Tibial nerve (tissue), 4 donors: ENCODE measurements at regions not wholly inside any gene's neighbourhood (a gene's known extent, or its start where the extent isn't known, plus 50 kb on each side); places are given as distances from the start of the nearest gene placed in this dataset.

Experiments used
- DNase-seq, 2 donors: peaks; one replicate each; pipeline ENCODE4 v3.0.0-alpha.2; 2019; ENCODE audit warnings: low spot score in 2 of 2
- H3K27ac ChIP-seq, 4 donors: fragments of 200-600 bp; sonication (generic) in 3 of 4; one replicate each; pipeline ENCODE4 v1.5.1; 2017 to 2019; ENCODE audit warnings: mild to moderate bottlenecking in 1 of 4
- H3K27me3 ChIP-seq, 2 donors: fragments of 200-600 bp; sonication (generic) in 1 of 2; one replicate each; pipeline versions ENCODE4 v1.5.1 to v1.6.0; 2017 to 2019
- H3K36me3 ChIP-seq, 3 donors: fragments of 200-600 bp; sonication (generic); one replicate each; pipeline ENCODE4 v1.5.1; 2018 to 2019
- H3K4me1 ChIP-seq, 4 donors: fragments of 200-600 bp; sonication (generic) in 3 of 4; one replicate each; pipeline ENCODE4 v1.5.1; 2017 to 2019
- H3K4me3 ChIP-seq, 4 donors: fragments of 200-600 bp; sonication (generic) in 3 of 4; one replicate each; pipeline ENCODE4 v1.5.1; 2017 to 2019; ENCODE audit warnings: mild to moderate bottlenecking in 1 of 4, moderate library complexity in 1 of 4
- H3K9me3 ChIP-seq, 4 donors: fragments of 200-600 bp; sonication (generic) in 3 of 4; one replicate each; pipeline ENCODE4 v1.5.1; 2017 to 2019
- EP300 ChIP-seq, 2 donors: sonication (generic); formaldehyde crosslinking; IDR thresholded peaks; one replicate each; pipeline ENCODE4 v1.6.1; 2017; ENCODE audit warnings: antibody characterized with exemption in 2 of 2, mild to moderate bottlenecking in 1 of 2
- POLR2A ChIP-seq, 2 donors: fragments of 450-650 bp; IDR thresholded peaks; one replicate each; pipeline ENCODE4 v1.6.1; 2017; ENCODE audit warnings: antibody characterized with exemption in 2 of 2, mild to moderate bottlenecking in 2 of 2, moderate library complexity in 2 of 2
- WGBS, 2 donors: methylation state at CpG; one replicate each; pipeline ENCODE4 v1.1.5; 2018; 5-methylcytosine and 5-hydroxymethylcytosine counted together
- TF ChIP-seq, protein P1 (sequence below), 5 experiments: fragments of 200-600 bp in 3 of 5; fragments of 450-650 bp in 2 of 5; sonication (generic) in 3 of 5; IDR thresholded peaks; one replicate each; pipeline ENCODE4 v1.5.1; 2016 to 2019; ENCODE audit warnings: antibody characterized with exemption in 5 of 5, mild to moderate bottlenecking in 3 of 5, moderate library complexity in 2 of 5

GRCh38 chr2:15700131-15700530 is 108.5 kb downstream of the DDX1 start:
- TF ChIP-seq, protein P1, sequence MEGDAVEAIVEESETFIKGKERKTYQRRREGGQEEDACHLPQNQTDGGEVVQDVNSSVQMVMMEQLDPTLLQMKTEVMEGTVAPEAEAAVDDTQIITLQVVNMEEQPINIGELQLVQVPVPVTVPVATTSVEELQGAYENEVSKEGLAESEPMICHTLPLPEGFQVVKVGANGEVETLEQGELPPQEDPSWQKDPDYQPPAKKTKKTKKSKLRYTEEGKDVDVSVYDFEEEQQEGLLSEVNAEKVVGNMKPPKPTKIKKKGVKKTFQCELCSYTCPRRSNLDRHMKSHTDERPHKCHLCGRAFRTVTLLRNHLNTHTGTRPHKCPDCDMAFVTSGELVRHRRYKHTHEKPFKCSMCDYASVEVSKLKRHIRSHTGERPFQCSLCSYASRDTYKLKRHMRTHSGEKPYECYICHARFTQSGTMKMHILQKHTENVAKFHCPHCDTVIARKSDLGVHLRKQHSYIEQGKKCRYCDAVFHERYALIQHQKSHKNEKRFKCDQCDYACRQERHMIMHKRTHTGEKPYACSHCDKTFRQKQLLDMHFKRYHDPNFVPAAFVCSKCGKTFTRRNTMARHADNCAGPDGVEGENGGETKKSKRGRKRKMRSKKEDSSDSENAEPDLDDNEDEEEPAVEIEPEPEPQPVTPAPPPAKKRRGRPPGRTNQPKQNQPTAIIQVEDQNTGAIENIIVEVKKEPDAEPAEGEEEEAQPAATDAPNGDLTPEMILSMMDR (IDR thresholded peaks at IDR 0.05): no peak
- no peak for TF ChIP-seq EP300 (IDR thresholded peaks at IDR 0.05)
- TF ChIP-seq POLR2A (IDR thresholded peaks at IDR 0.05): no peak
- Histone ChIP-seq H3K4me1 (peaks cover 0 to 18% (median 0%) of the 10 kb centered on the region in 4 donors), H3K4me3 (no peak overlapping the region), H3K27ac (no peak overlapping the region), H3K36me3 (no peaks in the 10 kb centered on the region), H3K9me3 (no peaks in the 10 kb centered on the region), H3K27me3 (no peaks in the 10 kb centered on the region)
- 94 to 97% methylated on average over 2 of the region's 2 CpGs for WGBS, 2 donors
- no peak for DNase-seq

DNA sequence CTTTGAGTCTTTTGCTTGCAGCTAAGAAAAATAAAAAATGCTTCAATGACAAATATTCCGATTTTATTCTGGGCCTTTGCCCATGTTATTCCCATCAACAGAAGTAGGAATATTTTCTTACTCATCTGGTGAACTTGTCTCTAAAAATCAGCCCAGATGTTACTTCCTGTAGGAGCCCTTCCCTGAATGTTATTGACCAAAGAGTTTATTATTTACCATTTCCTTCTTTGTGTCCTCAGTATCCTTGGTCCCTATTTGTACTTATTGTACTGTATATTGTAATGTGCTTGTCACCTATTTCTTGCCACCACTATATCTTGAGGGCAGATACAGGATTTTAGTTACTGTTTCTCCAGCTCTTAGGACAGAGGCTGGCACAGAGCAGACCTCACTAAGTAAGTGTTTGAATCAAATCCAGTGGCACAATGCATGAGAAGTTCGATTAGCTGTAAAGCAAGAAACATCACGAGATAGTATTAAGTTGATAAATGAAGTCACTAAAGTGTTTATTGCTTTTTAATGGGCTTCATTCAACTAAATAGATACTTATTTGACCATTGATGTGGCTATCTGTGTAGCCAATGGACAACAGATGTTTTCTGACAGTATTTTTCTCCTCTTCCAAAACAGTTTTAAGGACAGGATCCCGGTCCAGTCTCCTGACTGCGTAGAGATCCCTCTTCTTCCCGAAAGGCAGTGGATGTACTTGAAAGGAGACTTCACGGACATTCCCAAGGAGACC is 109.1 kb downstream of the DDX1 start:
- H3K27ac ChIP-seq: no peak overlapping the region
- no peaks in the 10 kb centered on the region for H3K9me3 ChIP-seq
- no peak for TF ChIP-seq POLR2A (IDR thresholded peaks at IDR 0.05)
- no peak for TF ChIP-seq EP300 (IDR thresholded peaks at IDR 0.05)
- TF ChIP-seq, protein P1 (IDR thresholded peaks at IDR 0.05): no peak
- H3K4me3 ChIP-seq: no peak overlapping the region
- no peak for DNase-seq
- H3K4me1 ChIP-seq: peaks cover 0 to 19% (median 0%) of the 10 kb centered on the region in 4 donors
- no peaks in the 10 kb centered on the region for H3K27me3 ChIP-seq
- H3K36me3 ChIP-seq: no peaks in the 10 kb centered on the region
- WGBS, 2 donors: 76 to 77% methylated on average over 7 of the region's 7 CpGs

GRCh38 chr2:15701341-15701907 is 109.8 kb downstream of the DDX1 start:
- Histone ChIP-seq H3K36me3 (no peaks in the 10 kb centered on the region), H3K27ac (no peak overlapping the region), H3K27me3 (no peaks in the 10 kb centered on the region), H3K4me1 (peaks cover 0 to 19% (median 0%) of the 10 kb centered on the region in 4 donors), H3K9me3 (no peaks in the 10 kb centered on the region), H3K4me3 (no peak overlapping the region)
- WGBS, 2 donors: 78 to 83% methylated on average over 11 of the region's 11 CpGs
- TF ChIP-seq, protein P1 (IDR thresholded peaks at IDR 0.05): no peak
- TF ChIP-seq EP300 (IDR thresholded peaks at IDR 0.05) (no peak), POLR2A (IDR thresholded peaks at IDR 0.05) (no peak)
- no peak for DNase-seq

DNA sequence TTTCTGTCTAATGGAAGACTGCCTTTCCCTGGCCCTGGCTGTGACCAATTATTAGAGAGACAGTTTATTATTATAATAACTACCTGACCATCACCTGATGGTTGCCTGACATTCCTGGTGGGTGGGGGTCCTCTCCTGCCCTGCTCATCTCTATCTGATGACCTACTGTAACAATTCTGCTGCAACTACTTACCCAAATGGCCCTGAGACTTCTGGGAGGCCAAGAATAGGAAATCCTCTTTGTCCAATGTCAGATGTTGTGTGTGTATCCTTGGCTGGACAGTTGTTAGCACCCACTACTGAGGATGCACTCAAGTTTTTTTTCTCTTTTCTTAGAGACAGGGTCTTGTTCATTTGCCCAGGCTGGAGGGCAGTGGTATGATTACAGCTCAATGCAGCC is 110.3 kb downstream of the DDX1 start:
- no peak for DNase-seq
- Histone ChIP-seq H3K4me3 (no peak overlapping the region), H3K36me3 (no peaks in the 10 kb centered on the region), H3K27me3 (no peaks in the 10 kb centered on the region), H3K4me1 (peaks cover 0 to 19% (median 0%) of the 10 kb centered on the region in 4 donors), H3K27ac (no peak overlapping the region), H3K9me3 (no peaks in the 10 kb centered on the region)
- TF ChIP-seq EP300 (IDR thresholded peaks at IDR 0.05): no peak
- no peak for TF ChIP-seq POLR2A (IDR thresholded peaks at IDR 0.05)
- TF ChIP-seq, protein P1 (IDR thresholded peaks at IDR 0.05): no peak

- 69 to 91% methylated on average over 4 of the region's 4 CpGs for WGBS, 2 donors
- H3K9me3 ChIP-seq: no peaks in the 10 kb centered on the region
- no peak for DNase-seq
- no peak overlapping the region for H3K4me3 ChIP-seq
- H3K4me1 ChIP-seq: peaks cover 0 to 19% (median 0%) of the 10 kb centered on the region in 4 donors
- TF ChIP-seq, protein P1 (IDR thresholded peaks at IDR 0.05): no peak
- TF ChIP-seq POLR2A (IDR thresholded peaks at IDR 0.05): no peak
- TF ChIP-seq EP300 (IDR thresholded peaks at IDR 0.05): no peak
- H3K27me3 ChIP-seq: no peaks in the 10 kb centered on the region
- no peaks in the 10 kb centered on the region for H3K36me3 ChIP-seq
- no peak overlapping the region for H3K27ac ChIP-seq
Observed at GRCh38 chr2:15702452-15702851, 110.8 kb downstream of the DDX1 start.
